ENCODE measurements at regions not wholly inside any gene's neighbourhood (a gene's known extent, or its start where the extent isn't known, plus 50 kb on each side); places are given as distances from the start of the nearest gene placed in this dataset.
"Not testable (repeated sequence)": the region's sequence is repeated elsewhere in the genome, so short reads cannot be mapped to it uniquely, and the experiment has no call there.

- TF ChIP-seq POLR2AphosphoS5 (IDR thresholded peaks at IDR 0.05; ENCODE audit: low read depth, low read length) (no peak), TAF1 (IDR thresholded peaks at IDR 0.05; ENCODE audit: borderline replicate concordance, low read depth, low read length) (no peak), POLR2A (IDR thresholded peaks at IDR 0.05; ENCODE audit: low read depth, low read length) (no peak)
Measured at GRCh38 chr4:3911252-3911856, 145.2 kb downstream of the ADRA2C start.

GRCh38 chr4:3914511-3914910, 148.3 kb downstream of the ADRA2C start:
- DNase-seq (ENCODE audit: insufficient read length); FAIRE-seq: not testable (repeated sequence)

More at GRCh38 chr4:3911252-3911856, 145.2 kb downstream of the ADRA2C start:
- DNase-seq (ENCODE audit: insufficient read length) (no peak), FAIRE-seq (no peak)

GRCh38 chr4:3919509-3919908, 153.3 kb downstream of the ADRA2C start:
- not testable (repeated sequence) for FAIRE-seq

GRCh38 chr4:3921902-3922301, 155.7 kb downstream of the ADRA2C start:
- not testable (repeated sequence) for FAIRE-seq; DNase-seq (ENCODE audit: insufficient read length)

More at GRCh38 chr4:3919509-3919908, 153.3 kb downstream of the ADRA2C start:
- DNase-seq (ENCODE audit: insufficient read length) = not testable (repeated sequence)

- not testable (repeated sequence) for FAIRE-seq; DNase-seq (ENCODE audit: insufficient read length)
Measured at GRCh38 chr4:3925841-3926240, 159.7 kb downstream of the ADRA2C start.

GRCh38 chr4:3926271-3926670, 160.1 kb downstream of the ADRA2C start:
- not testable (repeated sequence) for FAIRE-seq; DNase-seq (ENCODE audit: insufficient read length)

GRCh38 chr4:3926969-3927755, 161.0 kb downstream of the ADRA2C start:
- FAIRE-seq; DNase-seq (ENCODE audit: insufficient read length): not testable (repeated sequence)

- DNase-seq (ENCODE audit: insufficient read length); FAIRE-seq: not testable (repeated sequence)
Measured at GRCh38 chr4:3929431-3929830, 163.2 kb downstream of the ADRA2C start.

GRCh38 chr4:3932734-3933133, 166.5 kb downstream of the ADRA2C start:
- FAIRE-seq; DNase-seq (ENCODE audit: insufficient read length): not testable (repeated sequence)

- not testable (repeated sequence) for DNase-seq (ENCODE audit: insufficient read length); FAIRE-seq
Measured at GRCh38 chr4:3935406-3935805, 169.2 kb downstream of the ADRA2C start.

- DNase-seq (ENCODE audit: insufficient read length) (no peak), FAIRE-seq (no peak)
- no peak for TF ChIP-seq POLR2A (IDR thresholded peaks at IDR 0.05; ENCODE audit: low read depth, low read length)
- TF ChIP-seq TAF1 (IDR thresholded peaks at IDR 0.05; ENCODE audit: borderline replicate concordance, low read depth, low read length) = no peak
- no peak for TF ChIP-seq POLR2AphosphoS5 (IDR thresholded peaks at IDR 0.05; ENCODE audit: low read depth, low read length)
Measured at GRCh38 chr4:3936184-3936583, 170.0 kb downstream of the ADRA2C start.

GRCh38 chr4:3937849-3938562, 171.8 kb downstream of the ADRA2C start:
- DNase-seq (ENCODE audit: insufficient read length); FAIRE-seq: not testable (repeated sequence)

- not testable (repeated sequence) for FAIRE-seq; DNase-seq (ENCODE audit: insufficient read length)
Measured at GRCh38 chr4:3938676-3939075, 172.5 kb downstream of the ADRA2C start.

- not testable (repeated sequence) for FAIRE-seq; DNase-seq (ENCODE audit: insufficient read length)
Measured at GRCh38 chr4:3939954-3940591, 173.9 kb downstream of the ADRA2C start.

- not testable (repeated sequence) for DNase-seq (ENCODE audit: insufficient read length); FAIRE-seq
Measured at GRCh38 chr4:3941735-3942522, 175.7 kb downstream of the ADRA2C start.

- peak; percentile 14 for FAIRE-seq
- peak; percentile 25 for DNase-seq (ENCODE audit: insufficient read length)
Measured at GRCh38 chr4:3942569-3942971, 176.4 kb downstream of the ADRA2C start.

GRCh38 chr4:3943051-3943450, 176.9 kb downstream of the ADRA2C start:
- DNase-seq (ENCODE audit: insufficient read length); FAIRE-seq: not testable (repeated sequence)

Data from GM12892 (cell line).